Stimulated activated CD4-positive, alpha-beta T cell treated with anti-CD3 and anti-CD28 coated beads, Interleukin-15, amount 100 ng/mL, for 24 hours (primary cell): ENCODE measurements at regions not wholly inside any gene's neighbourhood (a gene's known extent, or its start where the extent isn't known, plus 50 kb on each side); places are given as distances from the start of the nearest gene placed in this dataset.

Experiments
- DNase-seq: peaks from one replicate; pipeline ENCODE4 v3.0.0-alpha.2; 2020

DNA sequence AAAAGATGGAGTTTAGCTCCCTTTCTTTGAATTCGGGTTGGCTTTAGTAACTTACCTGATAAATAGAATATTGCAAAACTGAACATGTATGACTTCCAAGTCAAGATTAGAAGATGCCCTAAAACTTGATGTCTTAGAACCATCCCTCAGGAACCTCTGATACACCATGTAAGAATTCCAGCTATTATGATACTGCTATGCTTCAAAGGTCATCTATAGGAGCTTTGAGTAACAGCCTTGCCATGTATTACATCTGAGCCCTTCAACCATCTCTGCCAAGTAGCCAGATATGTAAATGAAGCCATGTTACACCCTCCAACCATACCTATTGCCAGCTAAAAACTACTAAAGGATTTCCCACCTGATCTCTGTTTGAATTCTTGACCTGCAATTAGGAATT lies 854.2 kb downstream of the SI start:
- no peak for DNase-seq

DNA sequence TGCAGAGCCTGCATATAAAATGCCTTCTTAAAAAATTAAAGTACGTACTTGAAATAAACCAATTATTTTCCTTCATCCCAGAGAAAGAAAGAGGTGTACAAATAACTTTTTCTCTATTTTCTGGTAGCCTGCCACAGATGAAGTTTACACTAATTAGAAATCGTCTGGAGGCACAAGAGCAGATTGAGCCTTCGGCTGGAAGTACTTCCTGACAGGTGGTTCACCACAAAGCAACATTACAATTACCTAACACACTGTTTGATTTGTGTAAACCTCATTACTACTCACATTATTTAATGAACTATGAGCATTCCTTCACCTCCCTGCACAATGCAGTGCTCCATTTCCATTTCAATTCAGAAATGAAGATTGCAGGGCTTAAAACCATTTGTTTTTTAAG lies 856.1 kb downstream of the SI start:
- DNase-seq, result no peak

DNA sequence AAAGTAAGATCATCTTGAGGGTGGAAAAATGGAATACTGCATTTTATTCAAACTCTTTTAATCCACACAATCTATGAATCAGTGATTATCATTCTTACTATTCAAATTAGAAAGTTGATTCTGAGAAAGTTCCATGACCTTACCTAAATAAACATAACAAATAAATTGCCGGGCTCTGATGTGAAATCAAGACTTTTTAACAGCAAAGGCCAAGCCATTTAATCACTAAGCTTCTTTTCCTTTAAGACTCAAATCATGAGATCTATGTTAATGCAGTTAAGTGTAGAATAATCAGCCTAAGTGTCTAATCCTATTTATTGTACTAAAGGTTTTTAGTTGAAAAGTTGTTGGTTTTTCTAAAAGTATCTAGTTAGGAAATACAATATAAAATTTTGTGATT lies 857.0 kb downstream of the SI start:
- DNase-seq, result no peak

DNA sequence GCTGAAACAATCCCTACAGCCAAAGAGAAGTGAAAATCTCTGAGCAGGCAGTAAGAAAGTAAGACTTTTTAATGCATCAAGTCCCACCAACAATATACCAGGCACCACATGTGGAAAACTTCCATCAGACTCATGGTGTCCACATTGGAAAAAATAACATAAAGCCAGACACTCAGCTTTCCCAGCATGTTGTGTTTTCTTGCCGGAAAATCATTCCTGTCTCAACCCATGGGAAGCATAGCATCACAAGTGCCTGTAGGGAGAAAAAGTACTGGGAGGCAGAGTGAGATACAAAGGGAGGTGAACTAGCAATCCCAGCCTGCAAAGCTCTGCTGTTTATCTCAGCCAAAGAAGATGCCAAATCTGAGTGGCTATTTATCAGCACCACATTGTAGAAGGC lies 868.9 kb downstream of the SI start:
- DNase-seq, result no peak

DNA sequence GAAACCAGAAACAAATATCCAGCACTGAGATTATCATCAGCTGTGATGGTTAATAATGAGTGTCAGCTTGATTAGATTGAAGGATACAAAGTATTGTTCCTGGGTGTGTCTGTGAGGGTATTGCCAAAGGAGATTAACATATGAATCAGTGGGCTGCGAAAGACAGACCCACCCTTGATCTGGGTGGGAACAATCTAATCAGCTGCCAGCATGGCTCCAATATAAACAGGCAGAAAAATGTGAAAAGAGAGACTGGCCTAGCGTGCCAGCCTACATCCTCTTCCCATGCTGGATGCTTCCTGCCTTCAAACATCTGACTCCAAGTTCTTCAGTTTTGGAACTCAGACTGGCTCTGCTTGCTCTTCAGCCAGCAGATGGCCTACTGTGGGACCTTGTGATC lies 869.5 kb downstream of the SI start:
- DNase-seq, result no peak

DNA sequence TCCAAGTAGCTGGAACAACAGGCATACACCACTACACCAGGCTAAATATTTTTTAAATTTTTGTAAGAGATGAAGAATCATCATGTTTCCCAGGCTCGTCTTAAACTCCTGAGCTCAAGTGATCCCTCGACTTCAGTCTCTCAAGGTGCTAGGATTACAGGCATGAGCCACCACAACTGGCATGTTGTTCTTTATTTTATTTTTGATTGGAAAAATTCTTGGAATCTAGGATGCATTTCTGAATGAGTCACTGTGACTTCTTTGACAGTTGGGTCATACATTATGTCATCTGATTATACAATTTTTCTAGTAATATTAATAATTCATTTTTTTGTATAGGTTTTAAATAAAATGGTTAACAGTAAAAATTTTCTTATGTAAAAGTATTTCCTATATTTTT lies 870.2 kb downstream of the SI start:
- no peak for DNase-seq

DNA sequence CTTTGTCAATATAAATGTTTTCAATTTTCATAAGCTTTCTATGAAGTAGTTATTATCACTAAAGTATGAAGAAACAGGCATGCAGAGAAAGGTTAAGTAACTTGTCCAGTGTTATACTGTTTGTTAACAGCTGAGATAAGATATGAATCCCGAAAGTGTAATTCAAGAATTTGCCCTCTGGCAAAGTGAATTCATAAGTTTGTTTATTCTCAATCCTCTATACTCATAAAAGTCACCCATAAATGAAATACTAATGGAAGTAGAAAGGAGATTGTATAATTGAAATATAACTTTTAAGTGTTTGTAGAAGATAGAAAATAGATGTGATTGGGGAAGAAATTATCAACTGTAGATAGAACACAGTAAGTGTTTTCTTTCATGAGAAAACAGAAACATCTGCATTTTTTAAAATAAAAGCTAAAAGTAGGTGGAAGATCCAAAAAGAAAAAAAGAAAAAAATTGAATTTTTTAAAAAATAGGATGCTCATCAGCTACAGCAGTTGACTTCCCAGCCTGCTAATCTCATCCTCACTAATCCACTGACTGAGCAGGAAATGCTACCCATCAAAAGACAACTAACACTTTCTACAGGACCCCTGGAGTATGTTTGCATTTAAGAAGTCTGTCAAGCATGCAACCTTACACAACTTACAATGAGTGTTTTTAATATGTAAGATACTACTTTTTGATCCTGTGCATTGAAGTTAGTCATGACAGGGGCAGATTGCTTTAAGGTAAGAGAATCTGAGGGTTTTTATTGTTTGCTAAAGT lies 878.1 kb downstream of the SI start:
- no peak for DNase-seq

DNA sequence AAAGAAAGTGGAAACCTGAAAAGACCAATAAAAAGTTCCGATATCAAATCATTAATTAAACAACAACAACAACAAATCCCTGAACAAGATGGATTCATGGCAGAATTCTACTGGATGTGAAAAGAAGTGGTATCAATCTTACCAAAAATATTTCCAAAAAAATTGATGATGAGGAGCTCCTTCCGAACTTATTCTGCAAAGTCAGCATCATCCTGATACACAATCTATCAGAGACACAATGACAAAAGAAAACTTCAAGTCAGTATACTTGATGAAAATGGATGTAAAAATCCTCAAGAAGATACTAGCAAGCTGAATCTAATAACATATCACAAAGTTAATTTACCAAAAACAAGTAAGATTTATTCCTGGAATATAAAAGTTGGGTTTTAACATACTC lies 881.8 kb downstream of the SI start:
- DNase-seq, result no peak

DNA sequence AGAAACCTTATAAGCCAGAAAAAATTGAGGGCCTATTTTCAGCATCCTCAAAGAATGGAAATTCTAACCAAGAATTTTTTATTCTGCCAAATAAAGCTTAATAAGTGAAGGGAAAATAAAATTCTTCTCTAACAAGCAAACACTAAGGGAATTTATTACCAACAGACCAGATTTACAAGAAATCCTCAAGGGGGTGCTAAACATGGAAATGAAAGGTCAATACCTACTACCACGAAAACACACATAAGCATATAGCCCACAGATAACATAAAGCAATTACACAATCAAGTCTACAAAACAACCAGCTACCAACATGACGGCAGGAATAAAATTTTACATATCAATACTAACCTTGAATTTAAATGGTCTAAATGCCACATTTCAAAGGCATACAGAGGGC lies 883.5 kb downstream of the SI start:
- DNase-seq, result no peak

DNA sequence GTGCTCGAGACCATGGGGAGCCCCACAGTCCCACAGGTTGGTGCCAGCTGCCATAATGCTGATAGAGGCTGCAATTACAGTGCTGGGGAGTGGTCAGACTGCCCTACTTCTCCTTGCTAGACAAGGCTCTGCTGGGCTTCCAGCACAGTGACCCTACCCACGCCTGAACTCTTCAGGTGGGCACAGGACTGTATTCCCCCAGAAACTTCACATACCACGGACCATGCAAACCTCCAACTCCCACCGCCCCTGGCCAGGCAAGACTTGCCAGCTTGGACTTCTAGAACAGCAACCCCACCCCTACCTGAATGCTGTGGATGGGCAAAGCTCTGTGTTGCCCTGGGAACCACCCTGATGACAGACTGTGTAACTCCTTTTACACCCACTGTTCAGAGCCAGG lies 885.3 kb downstream of the SI start:
- no peak for DNase-seq

DNA sequence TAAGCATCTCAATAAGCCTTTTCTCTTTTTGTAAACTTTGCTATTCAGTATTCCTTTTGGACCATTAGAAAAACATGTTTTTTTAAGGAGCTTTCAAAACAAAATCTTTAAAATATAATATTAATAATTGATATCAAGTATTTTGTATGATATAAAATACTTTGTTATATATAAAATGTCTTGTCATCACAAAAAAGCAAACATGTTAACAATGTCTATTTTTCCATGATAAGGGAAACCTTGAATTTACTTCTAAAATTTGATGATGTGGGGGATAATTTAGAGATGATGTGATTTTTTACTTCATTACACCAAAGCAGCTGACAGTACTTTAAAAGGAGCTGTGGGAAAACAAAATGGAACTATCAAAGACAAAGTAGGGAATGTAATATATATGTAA lies 887.7 kb downstream of the SI start:
- DNase-seq, result no peak

DNA sequence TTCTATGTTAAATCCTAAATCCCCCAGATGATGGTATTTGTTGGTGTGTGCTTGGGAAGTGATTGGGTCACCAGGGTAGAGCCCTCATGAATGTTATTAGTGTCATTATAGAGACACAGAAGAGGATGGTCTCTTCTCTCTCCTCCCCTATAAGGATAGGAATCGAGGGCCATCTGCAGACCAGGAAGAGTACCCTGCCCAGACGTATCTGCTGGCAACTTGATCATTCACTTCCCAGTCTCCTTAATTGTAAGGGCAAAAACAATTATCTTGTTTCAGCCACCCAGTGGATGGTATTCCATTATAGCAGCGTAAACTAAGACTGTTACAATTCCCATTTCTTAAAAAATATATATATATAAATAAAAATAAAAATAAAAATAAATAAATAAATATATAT lies 892.2 kb downstream of the SI start:
- DNase-seq, result no peak

DNA sequence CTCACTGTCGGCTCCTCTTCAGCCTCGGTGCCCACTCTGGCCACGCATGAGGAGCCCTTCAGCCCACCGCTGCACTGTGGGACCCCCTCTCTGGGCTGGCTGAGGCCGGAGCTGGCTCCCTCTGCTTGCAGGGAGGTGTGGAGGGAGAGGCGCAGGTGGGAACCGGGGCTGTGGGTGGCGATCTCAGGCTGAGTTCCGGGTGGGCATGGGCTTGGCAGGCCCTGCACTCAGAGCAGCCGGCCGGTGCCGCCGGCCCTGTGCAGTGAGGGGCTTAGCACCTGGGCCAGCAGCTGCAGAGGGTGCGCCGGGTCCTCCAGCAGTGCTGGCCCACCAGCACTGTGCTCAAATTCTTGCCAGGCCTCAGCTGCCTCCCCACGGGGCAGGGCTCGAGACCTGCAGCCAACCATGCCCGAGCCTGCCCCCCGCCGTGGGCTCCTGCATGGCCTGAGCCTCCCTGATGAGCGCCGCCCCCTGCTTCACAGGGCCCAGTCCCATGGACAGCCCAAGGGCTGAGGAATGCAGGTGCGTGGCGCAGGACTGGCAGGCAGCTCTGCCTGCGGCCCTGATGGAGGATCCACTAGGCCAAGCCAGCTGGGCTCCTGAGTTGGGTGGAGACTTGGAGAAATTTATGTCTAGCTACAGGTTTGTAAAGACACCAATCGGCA lies 899.1 kb downstream of the SI start:
- no peak for DNase-seq

DNA sequence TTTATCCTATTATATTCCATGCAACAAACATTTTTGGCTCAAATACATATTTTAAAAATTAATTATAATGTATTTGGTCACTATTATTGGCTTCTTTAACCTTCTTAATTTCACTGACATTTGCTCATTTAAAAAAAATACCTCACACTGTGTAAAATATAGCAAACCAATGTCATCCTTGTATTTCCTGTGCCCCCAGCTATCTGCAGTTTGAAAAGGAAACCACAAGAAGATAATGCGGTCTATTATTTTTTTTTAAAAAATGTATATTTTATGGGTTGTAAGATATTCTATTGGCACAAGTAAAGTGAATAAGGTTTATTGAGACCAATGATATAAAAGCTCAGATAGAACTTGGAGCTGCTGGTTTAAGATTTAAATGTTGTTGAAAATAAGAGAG lies 904.2 kb downstream of the SI start:
- DNase-seq, result no peak

DNA sequence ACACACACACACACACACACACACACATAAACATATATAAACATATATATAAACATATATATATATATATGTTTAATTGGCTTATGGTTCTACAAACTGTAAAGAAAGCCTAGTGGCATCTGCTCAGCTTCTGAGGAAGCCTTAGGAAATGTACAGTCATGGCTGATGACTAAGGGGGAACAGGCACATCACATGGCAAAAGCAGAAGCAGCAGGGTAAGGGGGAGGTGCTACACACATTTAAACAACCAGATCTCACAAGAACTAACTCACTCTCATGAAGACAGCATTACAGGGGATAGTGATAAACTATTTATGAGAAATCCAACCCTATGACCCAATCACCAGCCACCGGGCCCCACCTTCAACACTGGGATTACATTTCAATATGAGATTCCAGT lies 922.9 kb downstream of the SI start:
- no peak for DNase-seq

DNA sequence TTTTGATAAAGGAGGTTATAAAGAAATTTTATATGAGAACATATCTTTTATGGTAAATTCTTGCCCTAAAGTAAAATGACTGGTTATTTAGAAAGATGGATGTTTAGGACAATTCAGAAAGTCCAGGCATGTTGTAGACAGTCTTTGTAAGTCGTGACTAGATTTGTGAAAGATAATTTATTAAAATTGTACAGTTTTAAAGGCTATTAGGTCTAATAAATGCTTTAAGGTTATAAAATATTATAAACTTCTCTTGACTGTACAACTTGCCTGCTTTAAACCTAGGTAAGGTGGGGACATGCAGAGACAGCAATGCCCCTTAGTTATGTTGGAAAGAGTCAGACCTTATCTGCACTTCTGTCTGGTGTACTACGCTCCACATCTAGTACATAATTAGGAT lies 933.5 kb downstream of the SI start:
- DNase-seq, result no peak

DNA sequence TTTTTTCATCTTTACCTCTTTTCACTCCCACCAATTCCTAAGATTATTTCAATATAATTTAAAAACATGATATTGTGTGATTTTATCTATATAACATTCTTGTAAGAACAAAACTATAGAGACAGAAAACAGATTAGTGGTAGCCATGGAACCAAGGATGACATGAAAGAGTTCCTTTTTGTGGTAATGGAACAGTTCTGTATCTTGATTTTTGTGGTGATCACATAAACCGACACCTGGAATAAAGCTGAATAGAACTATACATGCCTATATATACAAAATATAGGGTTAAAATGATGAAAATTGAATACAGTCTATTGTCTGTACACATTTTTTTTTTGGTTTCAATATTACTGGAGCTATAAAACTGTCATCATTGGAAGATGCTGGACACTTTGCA lies 945.4 kb downstream of the SI start:
- DNase-seq, result no peak

DNA sequence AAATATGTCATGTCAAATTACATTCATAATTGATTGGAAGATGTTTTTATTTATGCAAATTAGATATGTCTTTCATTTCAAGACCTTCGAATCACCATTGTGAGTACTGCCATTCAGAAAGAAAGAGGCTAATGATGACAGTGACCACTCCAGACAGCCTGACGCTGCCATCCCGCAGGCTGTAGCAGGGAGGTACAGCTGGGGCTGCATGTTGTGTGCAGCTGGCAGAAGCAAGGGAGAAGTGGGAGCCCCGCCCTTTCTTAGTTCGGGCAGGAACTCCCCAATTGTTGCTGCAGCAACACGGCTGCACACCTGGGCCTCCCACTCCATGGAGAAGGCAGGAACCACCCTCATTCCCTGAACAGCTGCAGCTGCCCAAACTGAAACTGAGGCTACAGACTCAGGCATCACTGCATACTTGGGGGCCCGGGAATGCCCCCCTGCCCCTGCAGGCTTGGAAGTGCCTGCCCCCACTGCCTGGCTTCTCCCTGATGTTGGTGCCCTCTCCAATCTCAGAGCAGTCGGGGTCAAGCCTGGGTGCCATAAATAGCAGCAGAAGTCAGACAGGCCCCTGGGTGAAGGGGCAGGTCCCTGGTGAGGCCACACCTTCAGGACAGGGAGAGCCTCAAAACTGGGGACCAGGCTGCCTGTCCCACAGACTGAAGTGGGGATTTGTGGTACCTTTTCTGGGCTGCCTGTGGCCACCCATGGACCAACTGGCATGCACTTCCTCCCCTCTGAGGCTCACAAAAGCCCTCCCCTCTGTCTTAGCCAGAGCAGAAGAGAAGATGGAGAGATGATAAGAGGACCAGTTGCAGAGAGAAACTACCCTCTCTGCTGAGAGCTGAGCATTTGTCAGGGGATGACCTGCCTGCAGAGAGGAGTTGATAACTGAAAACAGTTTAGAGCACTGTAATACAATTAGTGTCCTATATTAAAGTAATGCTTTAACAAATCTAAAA lies 964.6 kb downstream of the SI start:
- DNase-seq, result no peak

DNA sequence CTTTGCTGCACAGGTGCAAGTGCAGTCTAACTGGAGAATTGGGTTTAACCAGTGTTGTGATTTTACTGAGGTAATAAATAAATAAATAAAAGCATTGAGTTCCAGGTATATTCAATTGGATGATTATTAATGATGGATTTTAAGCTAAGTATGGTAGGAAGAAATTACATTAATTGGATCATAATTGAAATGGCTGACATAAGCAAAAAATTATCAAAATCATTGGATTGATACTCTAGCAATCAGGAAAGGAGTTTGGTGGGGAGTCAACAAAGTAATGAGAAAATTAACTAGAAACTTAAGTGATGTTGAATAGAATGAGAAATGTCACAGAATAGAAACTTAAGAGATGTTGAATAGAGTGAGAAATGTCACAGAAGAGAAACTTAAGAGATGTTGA lies 981.9 kb downstream of the SI start:
- DNase-seq, result no peak

DNA sequence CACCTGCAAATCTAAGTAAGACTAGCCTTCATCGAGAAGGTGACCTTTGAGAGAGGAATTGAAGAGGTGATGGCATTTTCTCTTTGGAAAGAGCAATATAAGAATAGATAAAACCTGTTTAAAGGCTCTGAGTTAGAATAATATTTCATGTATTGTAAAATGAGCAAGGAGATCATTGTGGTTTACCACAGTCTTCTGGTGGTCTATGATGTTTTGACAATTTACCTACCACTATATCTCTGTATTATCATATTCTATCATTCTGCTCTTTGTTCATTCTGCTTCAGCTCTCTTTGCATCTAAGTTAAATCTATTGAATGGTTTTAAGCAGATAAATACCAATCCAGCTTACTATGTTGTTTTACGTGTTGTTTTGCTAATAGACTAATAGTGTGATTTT lies 982.3 kb downstream of the SI start:
- DNase-seq, result no peak

DNA sequence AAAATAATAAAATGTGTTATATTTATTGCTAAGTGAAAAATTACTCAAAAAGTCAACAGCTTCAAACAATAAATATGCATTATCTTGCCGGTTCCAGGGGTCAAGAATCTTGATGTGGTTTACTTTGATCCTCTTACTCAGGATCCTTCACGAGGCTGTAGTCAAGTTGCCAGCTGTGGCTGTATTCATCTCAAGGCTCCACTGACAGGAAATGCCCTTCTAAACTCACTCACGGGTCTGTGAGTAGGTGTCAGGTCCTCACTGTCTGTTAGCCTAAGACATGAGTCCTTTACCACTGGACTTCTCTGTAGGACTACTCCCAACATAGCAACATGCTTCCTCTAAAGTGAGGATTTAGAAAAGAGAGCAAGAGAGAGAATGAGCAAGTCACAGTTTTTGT lies 983.0 kb downstream of the SI start:
- no peak for DNase-seq

DNA sequence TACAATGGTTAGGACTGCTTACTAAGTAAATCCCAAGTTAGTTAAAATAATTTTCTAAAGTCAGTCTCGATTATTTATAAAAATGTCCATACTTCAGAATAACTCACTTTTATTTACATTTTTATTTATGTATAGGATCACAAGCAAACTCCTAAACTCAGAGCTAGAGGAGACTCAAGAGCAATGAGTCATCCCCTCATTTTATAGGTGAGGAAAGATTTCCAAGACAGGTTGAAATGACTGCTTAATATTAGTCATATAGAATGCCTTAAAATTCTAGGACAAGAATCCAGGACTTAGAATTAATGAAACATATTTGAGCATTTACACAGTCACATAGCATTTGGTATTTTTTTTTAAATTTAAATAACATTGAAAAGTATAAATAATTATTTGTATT lies 983.8 kb downstream of the SI start:
- no peak for DNase-seq

DNA sequence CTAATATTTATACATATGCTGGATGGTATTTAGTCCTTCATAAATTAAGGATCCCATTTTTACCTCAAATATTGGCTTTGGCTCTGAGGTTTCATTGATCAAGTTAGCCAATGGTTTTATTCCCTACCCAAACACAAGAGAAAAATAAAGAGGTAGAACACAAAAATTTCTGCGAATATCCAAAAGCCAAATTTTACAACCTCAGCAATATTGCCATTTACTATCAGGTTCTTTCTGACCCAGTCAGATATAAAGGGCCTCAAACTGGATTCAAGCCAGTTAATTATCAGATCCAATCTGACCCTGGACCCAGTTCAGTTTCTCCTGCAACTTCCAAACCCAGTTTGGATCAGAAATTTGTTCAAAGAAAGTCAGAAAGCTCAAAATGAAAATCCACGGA lies 998.1 kb downstream of the SI start:
- DNase-seq, result no peak

DNA sequence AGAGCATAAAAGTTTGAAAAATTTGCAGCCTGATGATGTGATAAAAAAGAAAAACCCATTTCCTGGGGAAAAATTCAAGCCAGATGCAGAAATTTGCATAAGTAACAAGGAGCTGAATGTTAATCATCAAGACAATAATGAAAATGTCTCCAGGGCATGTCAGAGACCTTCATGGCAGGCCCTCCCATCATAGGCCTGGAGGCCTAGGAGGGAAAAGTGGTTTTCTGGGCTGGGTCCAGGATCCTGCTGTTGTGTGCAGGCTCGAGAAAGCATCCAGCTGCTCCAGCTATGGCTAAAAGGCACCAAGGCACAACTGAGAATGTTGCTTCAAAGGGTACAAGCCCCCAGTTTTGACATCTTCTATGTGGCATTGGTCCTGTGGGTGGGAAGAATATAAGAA lies 1014.0 kb downstream of the SI start:
- DNase-seq, result no peak
